ENCODE measurements at regions not wholly inside any gene's neighbourhood (a gene's known extent, or its start where the extent isn't known, plus 50 kb on each side); places are given as distances from the start of the nearest gene placed in this dataset.

DNA sequence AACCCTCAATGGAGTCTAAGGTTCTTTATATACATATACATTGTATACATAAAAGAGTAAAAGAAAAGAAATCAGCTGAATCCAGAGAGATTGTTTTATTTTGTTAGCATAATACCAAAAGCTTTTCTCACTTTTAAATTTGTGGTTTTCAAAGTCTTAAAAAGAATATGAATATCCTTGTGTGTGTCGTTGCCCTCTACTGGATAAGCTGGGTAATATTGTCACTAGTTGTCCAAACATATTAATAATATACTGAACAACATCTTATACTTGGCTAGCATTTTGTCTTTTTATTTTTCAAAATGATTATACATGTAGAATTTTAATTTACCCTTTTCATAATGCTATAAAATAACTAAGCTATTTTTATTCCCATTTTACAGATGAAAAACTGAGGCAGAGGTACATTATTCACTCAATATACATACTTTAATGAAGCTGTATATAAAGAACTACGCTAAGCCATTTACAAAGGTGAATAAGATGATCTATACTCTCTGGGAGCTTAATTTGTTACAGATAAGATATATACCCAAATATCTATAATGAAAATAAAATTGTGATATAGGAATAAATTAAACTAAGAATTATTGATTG, 531.7 kb downstream of the TFAP2B start:
- peak; percentile 18 for TF ChIP-seq CTCF (IDR thresholded peaks at IDR 0.05; ENCODE audit: borderline replicate concordance, control extremely low read depth, extremely low read depth, insufficient read depth, missing control alignments)
- in situ Hi-C loops (cut with MboI; ENCODE audit: low sequenced_read_pairs, unreplicated experiment): loop anchor here (25.0 kb wide), 1 partner anchor 538 kb away; the partner anchor contains the start of gene TFAP2B
- DNase-seq (ENCODE audit: low spot score): peak; percentile 2

DNA sequence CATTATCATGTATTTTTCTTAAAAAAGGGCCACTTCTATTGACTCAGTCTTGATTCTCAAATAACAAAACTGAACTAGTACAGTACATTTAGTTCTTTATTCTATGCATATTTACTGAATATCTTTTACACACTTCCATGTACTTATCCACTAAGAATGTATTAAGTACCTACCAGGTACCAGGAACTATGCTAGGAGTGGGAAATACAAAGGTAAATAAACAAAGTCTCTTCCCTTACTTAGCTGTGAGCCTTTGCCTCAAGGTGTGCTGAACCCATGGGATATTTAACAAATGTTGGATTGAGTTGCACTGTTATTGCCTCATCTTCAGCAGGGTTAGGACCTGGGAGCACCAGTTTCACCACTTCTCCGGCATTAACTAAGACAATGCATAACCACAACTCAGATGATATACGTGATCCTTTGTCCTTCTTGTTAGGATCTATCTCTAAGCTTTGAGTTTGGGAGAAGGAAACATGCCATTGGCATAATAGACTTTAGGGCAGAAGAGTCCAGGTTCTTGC, 533.9 kb downstream of the TFAP2B start:
- in situ Hi-C loops (cut with MboI; ENCODE audit: low sequenced_read_pairs, unreplicated experiment): loop anchor here (25.0 kb wide), 1 partner anchor 540 kb away; the partner anchor contains the start of gene TFAP2B
- no peak for DNase-seq (ENCODE audit: low spot score)
- no peak for TF ChIP-seq CTCF (IDR thresholded peaks at IDR 0.05; ENCODE audit: borderline replicate concordance, control extremely low read depth, extremely low read depth, insufficient read depth, missing control alignments)

DNA sequence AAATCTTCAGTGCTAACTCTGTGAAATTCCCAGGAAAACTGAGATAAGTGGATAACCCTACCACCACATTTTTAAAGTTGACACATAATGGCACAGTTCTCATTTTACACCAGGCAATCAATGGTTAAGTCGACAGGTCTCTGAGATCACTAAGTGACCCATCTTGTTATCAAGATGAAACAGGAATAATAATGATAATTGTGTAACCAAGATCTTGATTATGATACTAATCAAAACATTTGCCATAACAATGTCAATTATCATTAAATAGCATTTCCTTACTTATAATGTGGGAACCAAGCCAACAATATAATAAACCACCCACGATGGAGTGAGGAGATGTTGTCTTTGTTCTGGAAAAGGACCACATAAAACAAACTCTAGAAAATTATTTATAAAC, 541.6 kb downstream of the TFAP2B start:
- no peak for TF ChIP-seq CTCF (IDR thresholded peaks at IDR 0.05; ENCODE audit: borderline replicate concordance, control extremely low read depth, extremely low read depth, insufficient read depth, missing control alignments)
- DNase-seq (ENCODE audit: low spot score): no peak
- in situ Hi-C loops (cut with MboI; ENCODE audit: low sequenced_read_pairs, unreplicated experiment): loop anchor here (25.0 kb wide), 1 partner anchor 548 kb away; the partner anchor contains the start of gene TFAP2B

- TF ChIP-seq CTCF (IDR thresholded peaks at IDR 0.05; ENCODE audit: borderline replicate concordance, control extremely low read depth, extremely low read depth, insufficient read depth, missing control alignments): no peak
- in situ Hi-C loops (cut with MboI; ENCODE audit: low sequenced_read_pairs, unreplicated experiment): loop anchor here (25.0 kb wide), 1 partner anchor 553 kb away; the partner anchor contains the start of gene TFAP2B
- DNase-seq (ENCODE audit: low spot score): no peak
Measured at GRCh38 chr6:51365566-51365965, 546.9 kb downstream of the TFAP2B start.

GRCh38 chr6:51369485-51369884, 550.8 kb downstream of the TFAP2B start:
- no peak for TF ChIP-seq CTCF (IDR thresholded peaks at IDR 0.05; ENCODE audit: borderline replicate concordance, control extremely low read depth, extremely low read depth, insufficient read depth, missing control alignments)
- in situ Hi-C loops (cut with MboI; ENCODE audit: low sequenced_read_pairs, unreplicated experiment): loop anchor here (25.0 kb wide), 1 partner anchor 557 kb away; the partner anchor contains the start of gene TFAP2B
- DNase-seq (ENCODE audit: low spot score): no peak

DNA sequence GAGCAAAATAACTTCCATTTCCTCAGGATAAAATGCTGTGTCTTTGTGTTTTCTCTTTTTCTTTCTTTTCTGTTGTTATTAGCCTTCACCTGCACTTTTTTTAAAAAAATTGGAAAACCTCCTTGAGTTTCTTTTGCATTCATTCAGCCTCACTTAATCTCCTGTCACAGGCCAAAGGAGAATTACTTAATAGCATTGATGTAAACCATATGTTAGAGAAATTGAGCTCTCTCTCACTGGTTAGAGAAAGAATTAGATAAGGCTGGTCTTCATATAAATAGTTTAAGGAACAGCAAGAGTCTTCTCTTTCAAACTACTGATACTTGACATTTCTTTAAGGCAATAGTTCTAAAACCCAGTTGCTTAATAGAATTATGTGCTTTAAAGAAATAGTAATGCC, 564.2 kb downstream of the TFAP2B start:
- in situ Hi-C loops (cut with MboI; ENCODE audit: low sequenced_read_pairs, unreplicated experiment): no loop called here
- TF ChIP-seq CTCF (IDR thresholded peaks at IDR 0.05; ENCODE audit: borderline replicate concordance, control extremely low read depth, extremely low read depth, insufficient read depth, missing control alignments): no peak
- DNase-seq (ENCODE audit: low spot score): no peak

All from GM13976 (cell line).